Islet precursor cell (in vitro differentiated cells): ENCODE measurements at regions not wholly inside any gene's neighbourhood (a gene's known extent, or its start where the extent isn't known, plus 50 kb on each side); places are given as distances from the start of the nearest gene placed in this dataset.
"Not testable (repeated sequence)": the region's sequence is repeated elsewhere in the genome, so short reads cannot be mapped to it uniquely, and the experiment has no call there.

Experiments
- DNase-seq: peaks from one replicate; pipeline ENCODE4 v3.0.0-alpha.2; 2018

DNA sequence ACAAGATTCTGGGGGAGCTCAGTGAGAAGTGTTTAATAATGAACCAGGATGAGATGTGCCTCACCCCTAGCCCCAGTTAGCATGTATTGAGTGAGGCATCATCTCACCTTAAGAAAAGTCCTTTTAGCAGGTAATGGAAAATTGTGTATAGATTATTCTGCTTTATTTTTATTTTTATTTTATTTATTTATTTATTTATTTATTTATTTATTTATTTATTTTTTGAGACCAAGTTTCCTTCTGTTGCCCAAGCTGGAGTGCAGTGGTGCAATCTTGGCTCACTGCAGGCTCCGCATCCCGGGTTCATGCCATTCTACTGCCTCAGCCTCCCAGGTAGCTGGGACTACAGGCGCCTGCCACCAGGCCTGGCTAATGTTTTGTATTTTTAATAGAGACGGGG is 315.8 kb downstream of the ANKRD30A start:
- DNase-seq, result not testable (repeated sequence)

DNA sequence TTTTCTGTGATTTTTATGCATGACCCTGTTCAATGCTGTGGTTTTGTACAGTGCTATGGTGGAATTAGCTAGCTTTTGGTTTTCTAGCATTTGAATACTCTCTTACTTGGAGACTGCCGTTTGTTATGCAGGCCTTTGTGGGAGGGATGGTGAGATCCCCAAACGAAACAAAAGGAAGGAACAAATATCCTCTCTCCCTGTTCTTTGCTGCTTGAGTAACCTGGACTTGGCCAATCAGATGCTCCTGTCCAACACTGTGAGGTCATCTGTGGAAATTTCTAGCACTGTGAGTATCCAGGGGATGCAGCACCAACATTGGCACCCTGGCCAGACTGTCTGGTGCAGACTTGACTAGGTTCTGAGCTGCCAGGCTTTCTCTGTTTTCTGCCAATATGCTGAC is 314.4 kb downstream of the ANKRD30A start:
- DNase-seq, result no peak

DNA sequence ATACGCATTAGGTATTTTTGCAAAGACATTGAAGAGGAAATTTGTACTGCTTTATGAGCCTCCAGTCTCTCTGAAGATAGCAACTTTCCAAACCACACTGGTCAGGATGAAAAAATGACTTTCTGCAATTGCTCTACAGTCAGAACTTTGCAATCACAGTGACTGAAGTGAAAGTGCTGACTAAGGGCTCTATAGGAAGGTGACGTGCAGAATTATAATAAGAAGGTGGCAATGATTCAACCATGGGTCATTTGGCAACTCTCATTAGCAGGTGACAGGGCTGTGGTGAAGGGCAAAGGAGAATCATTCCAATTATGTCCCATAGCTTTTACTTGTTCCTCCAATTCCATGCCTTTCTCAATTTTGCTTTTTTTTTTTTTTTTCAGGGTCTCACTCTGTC is 311.0 kb downstream of the ANKRD30A start:
- no peak for DNase-seq

DNA sequence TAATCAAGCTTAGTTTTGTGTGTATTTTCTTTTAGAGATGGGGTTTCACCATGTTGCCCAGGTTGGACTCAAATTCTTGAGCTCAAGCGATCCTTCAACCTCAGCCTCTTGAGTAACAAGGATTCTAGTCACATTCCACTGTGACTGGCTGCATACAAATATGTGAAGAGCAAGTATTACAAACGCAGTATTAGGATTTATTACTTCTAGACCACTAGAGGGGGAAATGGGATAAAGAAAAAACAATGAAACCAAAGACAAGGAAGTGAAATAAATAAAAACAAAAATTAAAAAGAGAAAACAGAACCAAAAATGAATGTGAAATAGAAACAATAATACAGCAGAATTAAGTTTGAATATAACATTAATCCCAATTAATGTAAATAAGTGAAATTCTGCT is 308.7 kb downstream of the ANKRD30A start:
- no peak for DNase-seq
